B cell (primary cell): ENCODE measurements at regions not wholly inside any gene's neighbourhood (a gene's known extent, or its start where the extent isn't known, plus 50 kb on each side); places are given as distances from the start of the nearest gene placed in this dataset.

Experiments
- CTCF ChIP-seq: fragments of 200-600 bp; IDR thresholded peaks from one replicate; pipeline ENCODE4 v1.8.0; 2022; ENCODE audit warnings: antibody characterized with exemption, mild to moderate bottlenecking
- EZH2 ChIP-seq: IDR thresholded peaks from 2 replicates; pipeline ENCODE4 v1.6.1; 2012; ENCODE audit warnings: borderline replicate concordance, low read depth, mild to moderate bottlenecking, moderate library complexity, low read length; ENCODE audit not compliant: insufficient read depth, poor library complexity, severe bottlenecking

DNA sequence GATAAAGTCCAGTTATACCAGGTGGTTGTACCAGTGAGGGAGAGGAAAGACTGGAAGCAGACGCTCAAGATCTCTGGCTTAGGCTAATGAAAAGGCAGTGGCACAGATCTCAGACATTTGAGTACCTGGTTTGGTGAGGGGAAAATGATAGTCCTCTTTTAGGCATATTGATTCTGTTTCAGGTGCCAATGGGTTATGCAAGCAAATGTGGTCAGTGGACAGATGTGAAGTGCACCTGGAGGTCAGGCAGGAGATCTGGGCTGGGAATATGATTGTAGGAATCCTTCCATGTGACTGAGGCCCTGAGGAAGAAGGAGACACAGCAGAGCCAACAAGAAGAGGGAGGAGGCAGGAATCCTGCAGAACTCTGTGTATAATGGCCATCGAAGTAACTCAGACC is 63.7 kb upstream of the SMARCA2 start:
- TF ChIP-seq CTCF (no peak), EZH2 (no peak)
